HepG2 (cell line): ENCODE measurements at regions not wholly inside any gene's neighbourhood (a gene's known extent, or its start where the extent isn't known, plus 50 kb on each side); places are given as distances from the start of the nearest gene placed in this dataset.

Experiments used
- ATAC-seq: fragments of 200-7000 bp; cut with Tn5 transposase; 3 replicates; pipeline ENCODE4 v1.9.1; 2020; ENCODE audit warnings: mild to moderate bottlenecking, moderate library complexity
- BruUV-seq: library from RNA; stranded (reverse); fragments of 400-500 nt; replicated peaks from 2 replicates; lab custom pipeline; 2021; lab: Mats Ljungman, UMichigan
- CTCF ChIA-PET: fragments of 300-600 bp; formaldehyde crosslinking; extraction: SDS; loops from one replicate; lab custom pipeline; 2021; ENCODE audit warnings: low total read pairs, inconsistent platforms, low intra/inter-chr PET ratio; lab: Yijun Ruan, JAX
- POLR2A ChIA-PET: fragments of 350-600 bp; sonication (Branson Sonifier 250); formaldehyde crosslinking; loops from one replicate; lab custom pipeline; 2020; ENCODE audit warnings: antibody characterized with exemption, inconsistent platforms; lab: Yijun Ruan, JAX
- DNase-seq: peaks from one replicate; pipeline ENCODE4 v3.0.0-alpha.2; 2015; ENCODE audit warnings: low spot score
- FAIRE-seq: peaks from 3 replicates; lab custom pipeline; 2011; peaks lifted over from hg19 to GRCh38; lab: Jason Lieb, UNC
- H2AFZ ChIP-seq: one replicate; pipeline ENCODE4 v1.6.1; 2011; ENCODE audit warnings: low read length, inconsistent platforms
- H3K27ac ChIP-seq: fragments of 300-600 bp; 3 replicates; pipeline ENCODE4 v1.8.0; 2011; ENCODE audit warnings: mixed run types, mild to moderate bottlenecking, mixed read lengths, low read length, inconsistent platforms; ENCODE audit not compliant: insufficient read depth; ENCODE audit errors: extremely low read length
- H3K27me3 ChIP-seq, 2 experiments: fragments of 200-600 bp in 1 of 2; 2 replicates in 1 of 2; 3 replicates in 1 of 2; pipeline versions ENCODE4 v1.6.0 to v1.8.0; 2011; ENCODE audit warnings: low read length in 2 of 2, mild to moderate bottlenecking in 2 of 2, moderate library complexity in 2 of 2, inconsistent platforms in 1 of 2; ENCODE audit not compliant: insufficient read depth in 2 of 2, control insufficient read depth in 1 of 2
- H3K36me3 ChIP-seq, 2 experiments: fragments of 200-600 bp in 1 of 2; replicated peaks in 1 of 2; 2 replicates in 1 of 2; 3 replicates in 1 of 2; pipeline versions ENCODE4 v1.5.1 to v1.8.0; 2011; ENCODE audit warnings: low read length in 2 of 2, inconsistent platforms in 1 of 2; ENCODE audit not compliant: insufficient read depth in 2 of 2, control insufficient read depth in 1 of 2
- H3K4me1 ChIP-seq: 2 replicates; pipeline ENCODE4 v1.5.1; 2012; ENCODE audit warnings: low read length, inconsistent platforms; ENCODE audit not compliant: insufficient read depth
- H3K4me2 ChIP-seq: 2 replicates; pipeline ENCODE4 v1.6.0; 2011; ENCODE audit warnings: low read depth, low read length, inconsistent platforms
- H3K4me3 ChIP-seq, 3 experiments: fragments of 200-600 bp in 1 of 3; sonication (generic), shearing (Covaris generic) in 1 of 3; replicated peaks in 1 of 3; 2 replicates each; pipeline ENCODE4 v1.5.1; 2011 to 2016; ENCODE audit warnings: low read length in 3 of 3, inconsistent platforms in 2 of 3, low read depth in 2 of 3, mild to moderate bottlenecking in 2 of 3, control low read depth in 1 of 3, mixed read lengths in 1 of 3; ENCODE audit not compliant: insufficient read depth in 1 of 3
- H3K79me2 ChIP-seq: one replicate; pipeline ENCODE4 v1.6.1; 2011; ENCODE audit warnings: low read length, inconsistent platforms; ENCODE audit not compliant: insufficient read depth
- H3K9ac ChIP-seq: 2 replicates; pipeline ENCODE4 v1.6.0; 2011; ENCODE audit warnings: mild to moderate bottlenecking, low read depth, low read length, inconsistent platforms; ENCODE audit not compliant: insufficient read depth
- H3K9me3 ChIP-seq: 2 replicates; pipeline ENCODE4 v1.5.1; 2012; ENCODE audit warnings: mild to moderate bottlenecking, low read length
- H4K20me1 ChIP-seq: 2 replicates; pipeline ENCODE4 v1.6.0; 2011; ENCODE audit warnings: inconsistent platforms, mild to moderate bottlenecking, low read length, moderate library complexity; ENCODE audit not compliant: insufficient read depth
- ARHGAP35 ChIP-seq: sonication (generic); formaldehyde crosslinking; IDR thresholded peaks from 2 replicates; pipeline ENCODE4 v1.9.0; 2022; ENCODE audit warnings: mild to moderate bottlenecking, inconsistent platforms, moderate library complexity, missing genetic modification reagents, borderline replicate concordance
- ARID5B ChIP-seq: IDR thresholded peaks from 2 replicates; pipeline ENCODE4 v1.4.0; 2020; ENCODE audit warnings: mild to moderate bottlenecking, missing genetic modification reagents
- CBFB ChIP-seq: sonication (generic); formaldehyde crosslinking; IDR thresholded peaks from 2 replicates; pipeline ENCODE4 v1.4.0; 2020; ENCODE audit warnings: missing genetic modification reagents
- JUN ChIP-seq: sonication (generic); formaldehyde crosslinking; IDR thresholded peaks from 2 replicates; pipeline ENCODE4 v1.4.0; 2020; ENCODE audit warnings: mild to moderate bottlenecking, missing genetic modification reagents
- MLX ChIP-seq: IDR thresholded peaks from 2 replicates; pipeline ENCODE4 v1.6.1; 2016
- NR1H2 ChIP-seq: sonication (generic); formaldehyde crosslinking; IDR thresholded peaks from 2 replicates; pipeline ENCODE4 v1.8.1; 2022; ENCODE audit warnings: low read depth, missing genetic modification reagents, borderline replicate concordance
- RFXANK ChIP-seq: IDR thresholded peaks from 2 replicates; pipeline ENCODE4 v1.6.1; 2016
- TBP ChIP-seq: sonication (generic); formaldehyde crosslinking; IDR thresholded peaks from 2 replicates; pipeline ENCODE4 v1.5.0; 2020; ENCODE audit warnings: missing genetic modification reagents
- TCF12 ChIP-seq, 2 experiments: fragments of 450-650 bp in 1 of 2; sonication (generic) in 1 of 2; formaldehyde crosslinking in 1 of 2; IDR thresholded peaks; 2 replicates each; pipeline versions ENCODE4 v1.6.1 to v1.8.0; 2017 to 2022; ENCODE audit warnings: antibody characterized with exemption in 1 of 2, mild to moderate bottlenecking in 1 of 2, missing genetic modification reagents in 1 of 2, moderate library complexity in 1 of 2
- ZBTB39 ChIP-seq: sonication (generic); formaldehyde crosslinking; IDR thresholded peaks from 2 replicates; pipeline ENCODE4 v1.5.0; 2020; ENCODE audit warnings: missing genetic modification reagents
- ZBTB7B ChIP-seq: sonication (generic); formaldehyde crosslinking; IDR thresholded peaks from 2 replicates; pipeline ENCODE4 v1.4.0; 2020; ENCODE audit warnings: missing genetic modification reagents
- ZNF234 ChIP-seq: sonication (generic); formaldehyde crosslinking; conservative IDR thresholded peaks from 2 replicates; pipeline ENCODE4 v1.5.1; 2020; ENCODE audit warnings: mild to moderate bottlenecking, missing genetic modification reagents
- ZNF430 ChIP-seq: sonication (generic); formaldehyde crosslinking; IDR thresholded peaks from 2 replicates; pipeline ENCODE4 v1.9.0; 2021; ENCODE audit warnings: mild to moderate bottlenecking, missing genetic modification reagents
- ZNF460 ChIP-seq: sonication (generic); formaldehyde crosslinking; IDR thresholded peaks from 2 replicates; pipeline ENCODE4 v1.5.1; 2020; ENCODE audit warnings: missing genetic modification reagents, mild to moderate bottlenecking, borderline replicate concordance
- ZNF496 ChIP-seq: sonication (generic); formaldehyde crosslinking; IDR thresholded peaks from 2 replicates; pipeline ENCODE4 v1.8.1; 2023; ENCODE audit warnings: mild to moderate bottlenecking, moderate library complexity, missing genetic modification reagents; ENCODE audit not compliant: insufficient replicate concordance
- ZNF503 ChIP-seq: sonication (generic); formaldehyde crosslinking; IDR thresholded peaks from 2 replicates; pipeline ENCODE4 v1.4.0; 2020; ENCODE audit warnings: missing genetic modification reagents
- ZNF607 ChIP-seq: sonication (generic); formaldehyde crosslinking; IDR thresholded peaks from 2 replicates; pipeline ENCODE4 v1.5.1; 2020; ENCODE audit warnings: missing genetic modification reagents, mild to moderate bottlenecking, borderline replicate concordance
- ZNF672 ChIP-seq: sonication (generic); formaldehyde crosslinking; IDR thresholded peaks from 2 replicates; pipeline ENCODE4 v1.8.1; 2022; ENCODE audit warnings: missing genetic modification reagents
- WGBS: methylation state at CpG from one replicate; pipeline ENCODE4 v1.1.6; 2017; ENCODE audit warnings: low lambda C conversion rate; 5-methylcytosine and 5-hydroxymethylcytosine counted together
- in situ Hi-C: cut with HindIII; loops from 2 replicates; pipeline ENCODE4 v1.10.0; 2017; ENCODE audit warnings: low pct_unique_long_range_greater_than_20kb; ENCODE audit not compliant: extremely low pct_ligation_motif_present
- intact Hi-C: fragments of 100-400 bp; cut with micrococcal nuclease; formaldehyde crosslinking; loops from one replicate; pipeline ENCODE4 v1.10.0; 2022; ENCODE audit not compliant: unreplicated experiment

GRCh38 chr7:41133690-41134299, 569.1 kb downstream of the INHBA start:
- BruUV-seq, result no TSS peak
- intact Hi-C loops (no loop called here), in situ Hi-C loops (no loop called here)
- no peak for TF ChIP-seq RFXANK (CRISPR knock-in tag)
- no peak for TF ChIP-seq CBFB
- TF ChIP-seq ARID5B, result no peak
- TF ChIP-seq TBP (CRISPR knock-in tag), result no peak
- no peak for TF ChIP-seq ZNF607 (CRISPR knock-in tag)
- no peak for TF ChIP-seq ZNF503 (CRISPR knock-in tag)
- TF ChIP-seq ZBTB7B (CRISPR knock-in tag), result no peak
- TF ChIP-seq NR1H2 (CRISPR knock-in tag), result no peak
- no peak for TF ChIP-seq ZNF430 (CRISPR knock-in tag)
- no peak for TF ChIP-seq ZNF496
- TF ChIP-seq ZNF672 (CRISPR knock-in tag), result no peak
- no peak for TF ChIP-seq ARHGAP35 (CRISPR knock-in tag)
- no peak for TF ChIP-seq TCF12 (IDR thresholded peaks at IDR 0.05)
- no peak for TF ChIP-seq TCF12 (CRISPR knock-in tag; IDR thresholded peaks at IDR 0.05)
- no peak for TF ChIP-seq ZNF234 (CRISPR knock-in tag)
- no peak for TF ChIP-seq ZNF460 (CRISPR knock-in tag)
- no peak for TF ChIP-seq JUN (CRISPR knock-in tag)
- no peak for TF ChIP-seq ZBTB39 (CRISPR knock-in tag)
- TF ChIP-seq MLX (CRISPR knock-in tag), result no peak
- POLR2A ChIA-PET, result no interaction called here
- 72% methylated on average over 10 of the region's 10 CpGs for WGBS
- CTCF ChIA-PET, result no interaction called here
- Histone ChIP-seq H3K9ac (no peak overlapping the region), H3K27ac (no peak overlapping the region), H3K4me3 (no peak overlapping the region), H3K4me1 (no peaks in the 10 kb centered on the region), H2AFZ (no peak overlapping the region), H3K9me3 (no peaks in the 10 kb centered on the region), H4K20me1 (no peaks in the 10 kb centered on the region), H3K4me2 (no peak overlapping the region), H3K36me3 (no peaks in the 10 kb centered on the region), H3K27me3 (no peaks in the 10 kb centered on the region), H3K79me2 (no peaks in the 10 kb centered on the region)
- ATAC-seq (no peak), DNase-seq (no peak), FAIRE-seq (no peak)
